Fibroblast of lung (primary cell): ENCODE measurements at regions not wholly inside any gene's neighbourhood (a gene's known extent, or its start where the extent isn't known, plus 50 kb on each side); places are given as distances from the start of the nearest gene placed in this dataset.

Experiments used
- DNase-seq, 2 donors: peaks; one replicate each; pipeline versions ENCODE4 v3.0.0 to v3.0.0-alpha.2; 2010; ENCODE audit warnings: low read depth in 2 of 2
- H2AFZ ChIP-seq: 2 replicates; pipeline ENCODE4 v1.5.1; 2012; ENCODE audit warnings: low read length, control low read depth, inconsistent platforms
- H3K27ac ChIP-seq: 2 replicates; pipeline ENCODE4 v1.5.1; 2011; ENCODE audit warnings: low read length, control low read depth; ENCODE audit not compliant: insufficient read depth
- H3K27me3 ChIP-seq: 2 replicates; pipeline ENCODE4 v1.5.1; 2011; ENCODE audit warnings: mild to moderate bottlenecking, low read length; ENCODE audit not compliant: control insufficient read depth, insufficient read depth
- H3K36me3 ChIP-seq: 2 replicates; pipeline ENCODE4 v1.5.1; 2011; ENCODE audit warnings: low read length; ENCODE audit not compliant: control insufficient read depth, insufficient read depth
- H3K4me1 ChIP-seq: 2 replicates; pipeline ENCODE4 v1.5.1; 2011; ENCODE audit warnings: low read length; ENCODE audit not compliant: control insufficient read depth, insufficient read depth; ENCODE audit errors: extremely low read depth
- H3K4me2 ChIP-seq: 2 replicates; pipeline ENCODE4 v1.5.1; 2011; ENCODE audit warnings: low read length, control low read depth; ENCODE audit not compliant: insufficient read depth; ENCODE audit errors: extremely low read depth
- H3K4me3 ChIP-seq, 4 experiments: fragments of 200-600 bp in 1 of 4; sonication (generic) in 1 of 4; replicated peaks in 1 of 4; 2 replicates each; pipeline ENCODE4 v1.5.1; 2011 to 2016; ENCODE audit warnings: low read length in 4 of 4, low read depth in 3 of 4, mild to moderate bottlenecking in 3 of 4, control low read depth in 2 of 4, inconsistent platforms in 1 of 4, mixed read lengths in 1 of 4; ENCODE audit not compliant: insufficient read depth in 1 of 4; ENCODE audit errors: control extremely low read depth in 1 of 4
- H3K79me2 ChIP-seq: 2 replicates; pipeline ENCODE4 v1.5.1; 2012; ENCODE audit warnings: mild to moderate bottlenecking, low read length, inconsistent platforms; ENCODE audit not compliant: control insufficient read depth, insufficient read depth
- H3K9ac ChIP-seq: 2 replicates; pipeline ENCODE4 v1.5.1; 2011; ENCODE audit warnings: mild to moderate bottlenecking, low read length, control low read depth; ENCODE audit not compliant: insufficient read depth
- H3K9me3 ChIP-seq: 2 replicates; pipeline ENCODE4 v1.5.1; 2012; ENCODE audit warnings: low read depth, low read length; ENCODE audit not compliant: control insufficient read depth, insufficient read depth
- H4K20me1 ChIP-seq: 2 replicates; pipeline ENCODE4 v1.5.1; 2011; ENCODE audit warnings: low read length; ENCODE audit not compliant: control insufficient read depth, insufficient read depth; ENCODE audit errors: extremely low read depth
- CTCF ChIP-seq, 2 donors: IDR thresholded peaks in 1 of 2; conservative IDR thresholded peaks in 1 of 2; 1 replicate in 1 of 2; 2 replicates in 1 of 2; pipeline ENCODE4 v1.5.1; 2011 to 2012; ENCODE audit warnings: low read length in 2 of 2, control low read depth in 1 of 2, inconsistent platforms in 1 of 2, low read depth in 1 of 2, mild to moderate bottlenecking in 1 of 2
- EZH2 ChIP-seq: IDR thresholded peaks from 2 replicates; pipeline ENCODE4 v1.5.1; 2012; ENCODE audit warnings: low read length, control low read depth, mild to moderate bottlenecking; ENCODE audit errors: missing control alignments

- TF ChIP-seq CTCF (conservative IDR thresholded peaks at IDR 0.05 in 1 of 2, IDR thresholded peaks at IDR 0.05 in 1 of 2; ENCODE audit: low read depth in 1 of 2, low read length in 2 of 2) (no peak), EZH2 (no peak)
- no peak overlapping the region for H3K9ac ChIP-seq
These were observed 464.3 kb downstream of the TMA16 start for GRCh38 chr4:163958751-163959150.

GRCh38 chr4:163959932-163960331 lies 465.4 kb downstream of the TMA16 start:
- Histone ChIP-seq H3K36me3 (no peaks in the 10 kb centered on the region), H3K27me3 (no peaks in the 10 kb centered on the region), H3K27ac (no peak overlapping the region), H3K4me3 (no peak overlapping the region), H3K9me3 (no peaks in the 10 kb centered on the region), H3K79me2 (no peaks in the 10 kb centered on the region), H3K4me1 (no peaks in the 10 kb centered on the region), H2AFZ (no peak overlapping the region), H3K9ac (no peak overlapping the region), H3K4me2 (no peak overlapping the region), H4K20me1 (no peaks in the 10 kb centered on the region)
- no peak for DNase-seq
- TF ChIP-seq CTCF (conservative IDR thresholded peaks at IDR 0.05 in 1 of 2, IDR thresholded peaks at IDR 0.05 in 1 of 2; ENCODE audit: low read depth in 1 of 2, low read length in 2 of 2) (no peak), EZH2 (no peak)

More at GRCh38 chr4:163958751-163959150, 464.3 kb downstream of the TMA16 start:
- H3K36me3 ChIP-seq: no peaks in the 10 kb centered on the region
- H3K4me1 ChIP-seq: no peaks in the 10 kb centered on the region
- H3K9me3 ChIP-seq: no peaks in the 10 kb centered on the region
- H3K4me2 ChIP-seq: no peak overlapping the region
- no peak overlapping the region for H2AFZ ChIP-seq
- no peaks in the 10 kb centered on the region for H4K20me1 ChIP-seq
- no peaks in the 10 kb centered on the region for H3K27me3 ChIP-seq
- no peak for DNase-seq
- no peak overlapping the region for H3K27ac ChIP-seq
- no peak overlapping the region for H3K4me3 ChIP-seq
- no peaks in the 10 kb centered on the region for H3K79me2 ChIP-seq

- Histone ChIP-seq H3K4me1 (no peaks in the 10 kb centered on the region), H3K9ac (no peak overlapping the region), H3K27me3 (no peaks in the 10 kb centered on the region), H3K79me2 (no peaks in the 10 kb centered on the region), H3K4me3 (no peak overlapping the region), H3K9me3 (no peaks in the 10 kb centered on the region), H3K36me3 (no peaks in the 10 kb centered on the region), H4K20me1 (no peaks in the 10 kb centered on the region), H3K27ac (no peak overlapping the region), H2AFZ (no peak overlapping the region), H3K4me2 (no peak overlapping the region)
- TF ChIP-seq EZH2: no peak
- TF ChIP-seq CTCF (conservative IDR thresholded peaks at IDR 0.05 in 1 of 2, IDR thresholded peaks at IDR 0.05 in 1 of 2; ENCODE audit: low read depth in 1 of 2, low read length in 2 of 2): no peak
- no peak for DNase-seq
These were observed 472.1 kb downstream of the TMA16 start for GRCh38 chr4:163966612-163967011.
